ENCODE measurements at regions not wholly inside any gene's neighbourhood (a gene's known extent, or its start where the extent isn't known, plus 50 kb on each side); places are given as distances from the start of the nearest gene placed in this dataset.

DNA sequence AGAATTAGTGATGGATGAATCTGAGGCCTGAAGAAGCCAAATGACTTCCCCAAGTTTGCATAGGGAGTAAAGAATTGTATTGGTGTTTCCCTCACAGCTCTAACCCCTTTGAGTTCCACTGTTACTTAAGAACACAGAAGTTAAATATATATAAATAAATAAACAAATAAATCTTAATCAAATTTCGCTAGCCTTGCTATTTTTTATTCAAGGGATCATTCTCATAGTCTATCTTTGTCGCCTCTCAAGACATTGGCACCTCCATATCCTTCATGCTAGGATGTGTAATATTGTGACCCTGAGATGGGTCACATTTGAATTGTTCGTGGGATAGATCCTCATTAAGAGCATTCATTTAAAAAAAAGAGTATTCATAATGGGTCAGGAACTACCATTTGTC, 121.3 kb upstream of the HNMT start:
- H3K36me3 ChIP-seq (ENCODE audit: insufficient read depth, low read length), result no peaks in the 10 kb centered on the region
- H3K27ac Mint-ChIP-seq (ENCODE audit: unreplicated experiment), result no peak overlapping the region
- H4K20me1 ChIP-seq (ENCODE audit: insufficient read depth, low read length), result no peaks in the 10 kb centered on the region
- no peak overlapping the region for H3K4me3 Mint-ChIP-seq (ENCODE audit: unreplicated experiment)
- FAIRE-seq (no peak), DNase-seq (ENCODE audit: low read depth) (no peak)
- no peak overlapping the region for H3K4me2 ChIP-seq (ENCODE audit: low read length)
- H2AFZ ChIP-seq (ENCODE audit: low read depth, low read length), result no peak overlapping the region
- H3K27me3 Mint-ChIP-seq (ENCODE audit: low read depth, unreplicated experiment), result peaks cover 1% of the 10 kb centered on the region
- H3K9me3 Mint-ChIP-seq (ENCODE audit: unreplicated experiment), result no peaks in the 10 kb centered on the region
- H3K27ac ChIP-seq (ENCODE audit: low read depth, low read length), result no peak overlapping the region
- H3K79me2 ChIP-seq (ENCODE audit: insufficient read depth, low read length), result no peaks in the 10 kb centered on the region
- H3K9ac ChIP-seq (ENCODE audit: low read length), result no peak overlapping the region
- no peaks in the 10 kb centered on the region for H3K9me3 ChIP-seq (ENCODE audit: insufficient read depth, low read depth, low read length)
- H3K27me3 ChIP-seq (ENCODE audit: insufficient read depth, low read length), result no peaks in the 10 kb centered on the region
- TF ChIP-seq EZH2 (IDR thresholded peaks at IDR 0.05; ENCODE audit: insufficient read depth, low read length), result no peak
- TF ChIP-seq, protein P1, sequence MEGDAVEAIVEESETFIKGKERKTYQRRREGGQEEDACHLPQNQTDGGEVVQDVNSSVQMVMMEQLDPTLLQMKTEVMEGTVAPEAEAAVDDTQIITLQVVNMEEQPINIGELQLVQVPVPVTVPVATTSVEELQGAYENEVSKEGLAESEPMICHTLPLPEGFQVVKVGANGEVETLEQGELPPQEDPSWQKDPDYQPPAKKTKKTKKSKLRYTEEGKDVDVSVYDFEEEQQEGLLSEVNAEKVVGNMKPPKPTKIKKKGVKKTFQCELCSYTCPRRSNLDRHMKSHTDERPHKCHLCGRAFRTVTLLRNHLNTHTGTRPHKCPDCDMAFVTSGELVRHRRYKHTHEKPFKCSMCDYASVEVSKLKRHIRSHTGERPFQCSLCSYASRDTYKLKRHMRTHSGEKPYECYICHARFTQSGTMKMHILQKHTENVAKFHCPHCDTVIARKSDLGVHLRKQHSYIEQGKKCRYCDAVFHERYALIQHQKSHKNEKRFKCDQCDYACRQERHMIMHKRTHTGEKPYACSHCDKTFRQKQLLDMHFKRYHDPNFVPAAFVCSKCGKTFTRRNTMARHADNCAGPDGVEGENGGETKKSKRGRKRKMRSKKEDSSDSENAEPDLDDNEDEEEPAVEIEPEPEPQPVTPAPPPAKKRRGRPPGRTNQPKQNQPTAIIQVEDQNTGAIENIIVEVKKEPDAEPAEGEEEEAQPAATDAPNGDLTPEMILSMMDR (IDR thresholded peaks at IDR 0.05; ENCODE audit: insufficient read depth, low read depth, low read length), result no peak
- no peaks in the 10 kb centered on the region for H3K4me1 Mint-ChIP-seq (ENCODE audit: low read depth, unreplicated experiment)
- H3K4me1 ChIP-seq (ENCODE audit: insufficient read depth, low read length), result no peaks in the 10 kb centered on the region
- no peak overlapping the region for H3K4me3 ChIP-seq (ENCODE audit: insufficient read depth, low read depth, low read length)
- no peaks in the 10 kb centered on the region for H3K36me3 Mint-ChIP-seq (ENCODE audit: low read depth, unreplicated experiment)

GRCh38 chr2:137845422-137845821, 118.9 kb upstream of the HNMT start:
- no peak overlapping the region for H3K4me2 ChIP-seq (ENCODE audit: low read length)
- H3K9me3 Mint-ChIP-seq (ENCODE audit: unreplicated experiment), result no peaks in the 10 kb centered on the region
- DNase-seq (ENCODE audit: low read depth), result no peak
- no peak overlapping the region for H3K27ac Mint-ChIP-seq (ENCODE audit: unreplicated experiment)
- H3K9me3 ChIP-seq (ENCODE audit: insufficient read depth, low read depth, low read length), result no peaks in the 10 kb centered on the region
- H3K4me3 Mint-ChIP-seq (ENCODE audit: unreplicated experiment), result no peak overlapping the region
- no peaks in the 10 kb centered on the region for H3K36me3 ChIP-seq (ENCODE audit: insufficient read depth, low read length)
- H3K27ac ChIP-seq (ENCODE audit: low read depth, low read length), result no peak overlapping the region
- no peaks in the 10 kb centered on the region for H3K4me1 ChIP-seq (ENCODE audit: insufficient read depth, low read length)
- no peak overlapping the region for H3K4me3 ChIP-seq (ENCODE audit: insufficient read depth, low read depth, low read length)
- H3K79me2 ChIP-seq (ENCODE audit: insufficient read depth, low read length), result no peaks in the 10 kb centered on the region
- TF ChIP-seq EZH2 (IDR thresholded peaks at IDR 0.05; ENCODE audit: insufficient read depth, low read length), result no peak
- TF ChIP-seq, protein P1 (IDR thresholded peaks at IDR 0.05; ENCODE audit: insufficient read depth, low read depth, low read length), result no peak
- no peaks in the 10 kb centered on the region for H3K4me1 Mint-ChIP-seq (ENCODE audit: low read depth, unreplicated experiment)
- no peak overlapping the region for H2AFZ ChIP-seq (ENCODE audit: low read depth, low read length)
- H4K20me1 ChIP-seq (ENCODE audit: insufficient read depth, low read length), result no peaks in the 10 kb centered on the region
- H3K27me3 Mint-ChIP-seq (ENCODE audit: low read depth, unreplicated experiment), result no peaks in the 10 kb centered on the region
- H3K36me3 Mint-ChIP-seq (ENCODE audit: low read depth, unreplicated experiment), result no peaks in the 10 kb centered on the region
- FAIRE-seq, result no peak
- H3K9ac ChIP-seq (ENCODE audit: low read length), result no peak overlapping the region
- H3K27me3 ChIP-seq (ENCODE audit: insufficient read depth, low read length), result no peaks in the 10 kb centered on the region

DNA sequence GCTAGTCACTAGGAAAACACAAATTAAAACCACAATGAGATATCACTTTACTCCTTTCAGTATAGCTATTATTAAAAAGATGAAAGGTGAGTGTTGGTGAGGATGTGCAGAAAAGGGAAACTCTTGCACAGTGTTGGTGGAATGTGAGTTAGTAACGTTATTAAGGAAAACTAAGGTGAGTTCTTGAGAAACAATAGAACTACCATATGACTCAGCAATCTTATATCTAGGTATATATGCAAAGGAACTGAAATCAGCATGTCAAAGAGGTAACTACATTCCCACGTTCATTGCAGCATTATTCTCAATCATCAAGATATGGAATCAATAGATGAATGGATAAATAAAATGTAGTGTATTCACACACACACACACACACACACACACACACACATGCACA, 117.3 kb upstream of the HNMT start:
- no peaks in the 10 kb centered on the region for H3K4me1 Mint-ChIP-seq (ENCODE audit: low read depth, unreplicated experiment)

More for the DNA sequence above, 117.3 kb upstream of the HNMT start:
- FAIRE-seq (no peak), DNase-seq (ENCODE audit: low read depth) (no peak)
- H3K4me1 ChIP-seq (ENCODE audit: insufficient read depth, low read length), result no peaks in the 10 kb centered on the region
- H3K9ac ChIP-seq (ENCODE audit: low read length), result no peak overlapping the region
- Mint-ChIP-seq H3K27me3 (ENCODE audit: low read depth, unreplicated experiment) (no peaks in the 10 kb centered on the region), H3K4me3 (ENCODE audit: unreplicated experiment) (no peak overlapping the region), H3K27ac (ENCODE audit: unreplicated experiment) (no peak overlapping the region), H3K36me3 (ENCODE audit: low read depth, unreplicated experiment) (no peaks in the 10 kb centered on the region), H3K9me3 (ENCODE audit: unreplicated experiment) (no peaks in the 10 kb centered on the region)
- TF ChIP-seq, protein P1 (IDR thresholded peaks at IDR 0.05; ENCODE audit: insufficient read depth, low read depth, low read length), result no peak
- TF ChIP-seq EZH2 (IDR thresholded peaks at IDR 0.05; ENCODE audit: insufficient read depth, low read length), result no peak
- no peaks in the 10 kb centered on the region for H3K79me2 ChIP-seq (ENCODE audit: insufficient read depth, low read length)
- no peak overlapping the region for H3K4me2 ChIP-seq (ENCODE audit: low read length)
- H3K27me3 ChIP-seq (ENCODE audit: insufficient read depth, low read length), result no peaks in the 10 kb centered on the region
- H4K20me1 ChIP-seq (ENCODE audit: insufficient read depth, low read length), result no peaks in the 10 kb centered on the region
- no peaks in the 10 kb centered on the region for H3K36me3 ChIP-seq (ENCODE audit: insufficient read depth, low read length)
- no peak overlapping the region for H3K27ac ChIP-seq (ENCODE audit: low read depth, low read length)
- H2AFZ ChIP-seq (ENCODE audit: low read depth, low read length), result no peak overlapping the region
- H3K4me3 ChIP-seq (ENCODE audit: insufficient read depth, low read depth, low read length), result no peak overlapping the region
- no peaks in the 10 kb centered on the region for H3K9me3 ChIP-seq (ENCODE audit: insufficient read depth, low read depth, low read length)
